ENCODE measurements at regions not wholly inside any gene's neighbourhood (a gene's known extent, or its start where the extent isn't known, plus 50 kb on each side); places are given as distances from the start of the nearest gene placed in this dataset.

- H3K79me2 ChIP-seq (ENCODE audit: insufficient read depth, low read length) = no peaks in the 10 kb centered on the region
- TF ChIP-seq LCORL (IDR thresholded peaks at IDR 0.05) (no peak), LCORL (CRISPR knock-in tag; IDR thresholded peaks at IDR 0.05) (no peak), SNRNP70 (IDR thresholded peaks at IDR 0.05; ENCODE audit: low read depth, low read length) (no peak), ASH2L (IDR thresholded peaks at IDR 0.05; ENCODE audit: insufficient read length, low read depth, low read length) (no peak), PRDM15 (CRISPR knock-in tag; IDR thresholded peaks at IDR 0.05) (no peak), RCOR2 (CRISPR knock-in tag; IDR thresholded peaks at IDR 0.05) (no peak), FOXK1 (CRISPR knock-in tag; IDR thresholded peaks at IDR 0.05; ENCODE audit: borderline replicate concordance, low read depth) (no peak), ZNF17 (CRISPR knock-in tag; IDR thresholded peaks at IDR 0.05) (no peak), RFXAP (CRISPR knock-in tag; IDR thresholded peaks at IDR 0.05; ENCODE audit: borderline replicate concordance) (no peak)
- no peaks in the 10 kb centered on the region; a peak in 2 of 5 replicates for H3K27me3 ChIP-seq (ENCODE audit: control insufficient read depth in 1 of 2, insufficient read depth in 2 of 2, low read length in 2 of 2)
- intact Hi-C loops (cut with micrococcal nuclease; ENCODE audit: unreplicated experiment) (no loop called here), in situ Hi-C loops (cut with HindIII; ENCODE audit: extremely low pct_ligation_motif_present, low pct_unique_long_range_greater_than_20kb) (no loop called here)
- H3K36me3 ChIP-seq (replicated peaks in 1 of 2; ENCODE audit: control insufficient read depth in 1 of 2, insufficient read depth in 2 of 2, low read length in 2 of 2) = no peaks in the 10 kb centered on the region
- DNase-seq (ENCODE audit: low spot score) (no peak), ATAC-seq (no peak), FAIRE-seq (no peak)
- no peak overlapping the region for H3K9ac ChIP-seq (ENCODE audit: insufficient read depth, low read depth, low read length)
- H3K4me2 ChIP-seq (ENCODE audit: low read depth, low read length) = no peak overlapping the region
- WGBS (ENCODE audit: low lambda C conversion rate) = 15% methylated on average over 2 of the region's 2 CpGs
- no peaks in the 10 kb centered on the region for H3K9me3 ChIP-seq (ENCODE audit: low read length)
- H4K20me1 ChIP-seq (ENCODE audit: insufficient read depth, low read length) = no peaks in the 10 kb centered on the region
- no peak overlapping the region for H2AFZ ChIP-seq (ENCODE audit: low read length)
- H3K4me1 ChIP-seq (ENCODE audit: insufficient read depth, low read length) = no peaks in the 10 kb centered on the region
- POLR2A ChIA-PET = no interaction called here
- no TSS peak for BruUV-seq (replicated peaks)
- no peak overlapping the region for H3K4me3 ChIP-seq (replicated peaks in 1 of 3; ENCODE audit: insufficient read depth in 1 of 3, low read depth in 2 of 3, low read length in 3 of 3)
- CTCF ChIA-PET (ENCODE audit: low intra/inter-chr PET ratio, low total read pairs) = no interaction called here
- H3K27ac ChIP-seq (ENCODE audit: extremely low read length, insufficient read depth, low read length) = no peak overlapping the region
Observed at GRCh38 chr6:14642842-14643241, 525.3 kb downstream of the CD83 start.

Data from HepG2 (cell line).